DMS53 (cell line): ENCODE measurements at regions not wholly inside any gene's neighbourhood (a gene's known extent, or its start where the extent isn't known, plus 50 kb on each side); places are given as distances from the start of the nearest gene placed in this dataset.
"Not testable (repeated sequence)": the region's sequence is repeated elsewhere in the genome, so short reads cannot be mapped to it uniquely, and the experiment has no call there.

ENCODE experiments used
- DNase-seq: peaks from one replicate; lab custom pipeline; 2025; lab: John Stamatoyannopoulos, UW

- not testable (repeated sequence) for DNase-seq
Measured at GRCh38 chr1:146281522-146281921, 52.7 kb upstream of the NOTCH2NLA start.

DNA sequence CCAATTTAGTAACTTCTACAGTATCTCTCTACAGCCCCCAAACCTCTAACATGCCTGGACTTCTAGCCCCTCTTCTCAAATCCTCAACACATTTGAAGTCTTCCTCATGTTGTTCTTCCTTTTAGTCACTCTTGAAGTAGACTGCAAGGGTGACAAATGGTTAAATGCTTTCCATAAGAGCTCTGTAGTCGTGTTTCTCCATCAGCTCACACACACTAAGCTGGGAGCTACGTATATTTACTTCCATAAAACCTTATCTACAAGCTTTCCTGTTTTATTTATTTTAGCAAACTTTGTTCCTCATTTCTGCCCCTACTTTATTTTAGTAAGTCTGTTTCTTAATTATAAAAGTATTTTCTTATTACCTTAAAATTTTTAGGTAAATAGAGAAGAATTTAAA lies 49.9 kb upstream of the NOTCH2NLA start:
- DNase-seq: not testable (repeated sequence)
